ENCODE measurements at regions not wholly inside any gene's neighbourhood (a gene's known extent, or its start where the extent isn't known, plus 50 kb on each side); places are given as distances from the start of the nearest gene placed in this dataset.

DNA sequence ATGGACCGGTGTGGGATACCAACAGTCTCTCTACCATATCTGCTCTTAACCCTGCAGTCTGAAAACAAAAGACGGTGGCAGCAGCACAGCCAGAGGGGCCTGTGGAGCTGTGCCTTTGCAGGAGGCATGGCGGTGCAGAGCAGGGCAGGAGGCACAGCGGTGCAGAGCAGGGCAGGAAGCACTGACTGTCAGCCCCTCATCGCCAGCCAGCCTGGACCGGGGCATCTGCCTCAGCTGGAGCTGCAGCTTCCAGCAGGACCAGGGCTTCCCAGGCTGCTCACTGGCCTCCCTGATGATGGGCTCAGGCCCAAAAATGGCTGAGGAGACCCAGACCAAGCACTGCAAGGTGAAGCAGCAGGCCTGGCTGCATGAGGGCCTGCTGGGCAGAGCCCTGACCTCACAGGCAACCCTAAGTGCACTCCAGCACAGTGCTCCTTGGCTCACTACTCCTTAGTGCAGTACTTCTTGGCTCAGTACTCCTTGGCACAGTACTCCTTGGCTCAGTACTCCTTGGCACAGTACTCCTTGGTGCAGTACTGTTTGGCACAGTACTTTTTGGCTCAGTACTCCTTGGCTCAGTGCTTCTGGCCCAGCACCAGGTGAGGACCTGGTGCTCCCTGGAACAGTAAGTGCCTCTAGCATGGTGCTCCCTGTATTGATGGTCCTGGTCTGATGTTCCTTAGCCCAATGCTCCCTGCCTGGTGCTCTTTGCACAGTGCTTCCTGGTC lies 78.0 kb downstream of the DHCR7 start:
- TF ChIP-seq, protein P1, sequence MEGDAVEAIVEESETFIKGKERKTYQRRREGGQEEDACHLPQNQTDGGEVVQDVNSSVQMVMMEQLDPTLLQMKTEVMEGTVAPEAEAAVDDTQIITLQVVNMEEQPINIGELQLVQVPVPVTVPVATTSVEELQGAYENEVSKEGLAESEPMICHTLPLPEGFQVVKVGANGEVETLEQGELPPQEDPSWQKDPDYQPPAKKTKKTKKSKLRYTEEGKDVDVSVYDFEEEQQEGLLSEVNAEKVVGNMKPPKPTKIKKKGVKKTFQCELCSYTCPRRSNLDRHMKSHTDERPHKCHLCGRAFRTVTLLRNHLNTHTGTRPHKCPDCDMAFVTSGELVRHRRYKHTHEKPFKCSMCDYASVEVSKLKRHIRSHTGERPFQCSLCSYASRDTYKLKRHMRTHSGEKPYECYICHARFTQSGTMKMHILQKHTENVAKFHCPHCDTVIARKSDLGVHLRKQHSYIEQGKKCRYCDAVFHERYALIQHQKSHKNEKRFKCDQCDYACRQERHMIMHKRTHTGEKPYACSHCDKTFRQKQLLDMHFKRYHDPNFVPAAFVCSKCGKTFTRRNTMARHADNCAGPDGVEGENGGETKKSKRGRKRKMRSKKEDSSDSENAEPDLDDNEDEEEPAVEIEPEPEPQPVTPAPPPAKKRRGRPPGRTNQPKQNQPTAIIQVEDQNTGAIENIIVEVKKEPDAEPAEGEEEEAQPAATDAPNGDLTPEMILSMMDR (IDR thresholded peaks at IDR 0.05 in 4 of 5, conservative IDR thresholded peaks at IDR 0.05 in 1 of 5): no peak
- TF ChIP-seq POLR2A (IDR thresholded peaks at IDR 0.05): no peak
